ENCODE measurements at regions not wholly inside any gene's neighbourhood (a gene's known extent, or its start where the extent isn't known, plus 50 kb on each side); places are given as distances from the start of the nearest gene placed in this dataset.

GRCh38 chr3:126261037-126261436 lies 80.7 kb upstream of the ALDH1L1 start:
- TF ChIP-seq EP300 (IDR thresholded peaks at IDR 0.05): no peak
- no peak for TF ChIP-seq CTCF (IDR thresholded peaks at IDR 0.05)
- no peak for TF ChIP-seq ELK1 (IDR thresholded peaks at IDR 0.05; ENCODE audit: low read depth, low read length)
- TF ChIP-seq POLR2A (IDR thresholded peaks at IDR 0.05; ENCODE audit: low read length): no peak
- no peak for TF ChIP-seq KDM5A (IDR thresholded peaks at IDR 0.05)
- no peak for TF ChIP-seq REST (IDR thresholded peaks at IDR 0.05)
